Neural cell (in vitro differentiated cells): ENCODE measurements at regions not wholly inside any gene's neighbourhood (a gene's known extent, or its start where the extent isn't known, plus 50 kb on each side); places are given as distances from the start of the nearest gene placed in this dataset.

Source experiments
- CTCF ChIP-seq: fragments of 450-650 bp; IDR thresholded peaks from 2 replicates; pipeline ENCODE4 v1.5.1; 2014; ENCODE audit warnings: antibody characterized with exemption, mild to moderate bottlenecking, moderate library complexity; ENCODE audit not compliant: poor library complexity, severe bottlenecking
- EP300 ChIP-seq: fragments of 450-650 bp; conservative IDR thresholded peaks from 2 replicates; pipeline ENCODE4 v1.6.1; 2014; ENCODE audit warnings: antibody characterized with exemption, mild to moderate bottlenecking, moderate library complexity; ENCODE audit not compliant: poor library complexity, severe bottlenecking
- EZH2 ChIP-seq: fragments of 200-600, 300-800 bp; shearing (Covaris generic), sonication (generic); IDR thresholded peaks from 2 replicates; pipeline ENCODE4 v1.6.1; 2014; ENCODE audit warnings: antibody characterized with exemption, low read length, borderline replicate concordance, mild to moderate bottlenecking; ENCODE audit not compliant: insufficient read depth, poor library complexity, severe bottlenecking
- POLR2AphosphoS5 ChIP-seq: IDR thresholded peaks from 2 replicates; pipeline ENCODE4 v1.6.1; 2012
- SMC3 ChIP-seq: fragments of 450-650 bp; conservative IDR thresholded peaks from 2 replicates; pipeline ENCODE4 v1.6.1; 2014; ENCODE audit warnings: antibody characterized with exemption, mild to moderate bottlenecking, moderate library complexity; ENCODE audit not compliant: poor library complexity

GRCh38 chr18:45173327-45173726 lies 441.9 kb upstream of the SLC14A2 start:
- TF ChIP-seq CTCF (no peak), SMC3 (no peak), EZH2 (no peak), POLR2AphosphoS5 (no peak), EP300 (no peak)
